ENCODE measurements at regions not wholly inside any gene's neighbourhood (a gene's known extent, or its start where the extent isn't known, plus 50 kb on each side); places are given as distances from the start of the nearest gene placed in this dataset.

GRCh38 chr3:41118461-41119390, 80.6 kb upstream of the CTNNB1 start:
- TF ChIP-seq EZH2phosphoT487 (IDR thresholded peaks at IDR 0.05; ENCODE audit: insufficient read depth, low read depth) (no peak), EZH2 (IDR thresholded peaks at IDR 0.05; ENCODE audit: insufficient read depth, poor library complexity, severe bottlenecking) (no peak)
